ENCODE measurements at regions not wholly inside any gene's neighbourhood (a gene's known extent, or its start where the extent isn't known, plus 50 kb on each side); places are given as distances from the start of the nearest gene placed in this dataset.
A peak's percentile ranks its signal among the peaks of the same experiment; 100 is the strongest.
"Not testable (repeated sequence)": the region's sequence is repeated elsewhere in the genome, so short reads cannot be mapped to it uniquely, and the experiment has no call there.

DNA sequence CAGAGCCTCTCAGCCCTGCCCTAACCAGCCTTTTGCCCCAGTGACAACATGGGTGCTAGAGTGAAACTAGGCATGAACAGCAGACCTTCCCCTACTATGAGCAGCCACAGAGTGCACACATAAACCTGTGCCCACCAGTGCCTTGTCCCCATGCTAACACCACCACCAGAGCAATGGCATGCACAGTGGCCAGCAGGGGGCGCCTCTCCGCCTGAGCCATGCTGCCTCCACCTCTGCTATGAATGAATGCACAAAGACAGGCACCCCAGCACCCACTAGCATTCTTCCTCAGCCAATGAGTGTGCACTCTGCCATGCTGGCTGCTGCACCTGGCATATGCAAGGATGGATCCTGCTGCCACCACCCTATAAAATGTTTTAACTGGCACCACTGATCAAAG is 286.9 kb upstream of the FGF16 start:
- DNase-seq: no peak

DNA sequence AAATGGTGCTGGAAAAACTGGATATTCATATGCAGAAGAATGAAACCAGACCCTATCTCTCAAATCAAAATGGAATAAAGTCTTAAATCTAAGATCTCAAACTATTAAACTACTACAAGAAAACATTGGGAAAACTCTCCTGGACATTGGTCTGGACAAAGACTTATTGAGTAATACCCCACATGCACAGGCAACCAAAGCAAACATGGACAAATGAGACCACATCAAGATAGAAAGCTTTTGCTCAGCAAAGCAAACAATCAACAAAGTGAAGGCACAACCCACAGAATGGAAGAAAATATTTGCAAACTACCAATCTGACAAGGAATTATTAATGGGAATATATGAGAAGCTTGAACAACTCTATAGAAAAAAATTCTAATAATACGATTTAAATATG is 284.4 kb upstream of the FGF16 start:
- DNase-seq: no peak

- DNase-seq: no peak
These were observed 279.2 kb upstream of the FGF16 start for GRCh38 chrX:77167993-77168392.

DNA sequence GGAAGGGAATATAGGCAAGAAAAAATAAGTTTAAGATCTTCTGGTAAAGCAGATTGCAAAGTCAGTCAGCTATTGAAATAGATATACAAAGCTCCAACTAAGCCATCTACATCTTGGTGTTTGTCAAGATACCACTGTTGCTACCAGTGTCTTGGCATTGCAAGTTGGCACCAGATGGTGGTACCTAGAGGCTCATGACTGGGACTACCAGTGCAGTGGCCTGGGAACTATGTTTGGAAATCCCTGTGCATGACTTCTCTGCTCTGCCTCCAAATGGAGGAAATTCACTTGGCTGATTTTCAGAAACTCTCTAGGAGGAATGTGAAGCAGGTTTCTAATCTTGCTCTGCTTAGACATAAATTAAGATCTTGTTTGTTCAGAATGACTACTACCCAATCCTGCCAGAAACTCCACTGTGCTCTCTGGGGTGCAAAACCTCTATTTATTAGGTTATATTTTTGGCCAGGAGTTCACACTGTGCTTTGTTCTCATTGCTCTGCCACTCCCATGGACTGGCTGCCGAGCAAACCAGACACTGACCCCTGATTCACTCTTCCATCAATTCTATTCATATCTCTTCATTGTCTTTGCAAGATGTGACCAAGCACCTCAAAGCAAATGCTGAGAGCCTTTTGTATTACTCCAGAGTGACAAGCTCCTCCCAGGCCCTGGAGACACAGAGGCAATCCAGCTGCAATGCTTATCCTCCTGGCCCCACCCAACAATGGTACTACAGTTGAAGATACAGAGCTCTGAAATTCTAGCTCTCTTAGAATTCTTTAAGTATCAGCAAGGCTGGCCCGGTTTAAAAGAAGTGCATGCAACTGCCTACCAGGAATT is 272.3 kb upstream of the FGF16 start:
- peak in 2 of 3 donors; percentile 16 to 38 for DNase-seq

DNA sequence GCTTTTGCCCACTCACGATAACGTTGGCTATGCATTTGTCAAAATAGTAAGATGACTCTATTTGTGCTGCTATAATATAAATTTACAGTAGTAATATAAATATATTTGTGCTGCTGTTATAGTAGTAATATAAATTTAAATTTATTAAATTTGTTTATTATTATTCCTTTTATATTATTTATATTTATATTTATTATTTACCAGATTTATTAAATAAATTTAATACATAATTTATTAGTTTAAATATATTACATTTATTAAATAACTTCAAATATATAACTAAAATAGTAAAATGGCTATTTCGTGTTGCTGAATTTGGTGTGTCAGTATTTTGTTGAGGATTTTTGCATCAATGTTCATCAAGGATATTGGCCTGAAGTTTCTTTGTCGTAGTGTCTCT is 246.5 kb upstream of the FGF16 start:
- no peak for DNase-seq

DNA sequence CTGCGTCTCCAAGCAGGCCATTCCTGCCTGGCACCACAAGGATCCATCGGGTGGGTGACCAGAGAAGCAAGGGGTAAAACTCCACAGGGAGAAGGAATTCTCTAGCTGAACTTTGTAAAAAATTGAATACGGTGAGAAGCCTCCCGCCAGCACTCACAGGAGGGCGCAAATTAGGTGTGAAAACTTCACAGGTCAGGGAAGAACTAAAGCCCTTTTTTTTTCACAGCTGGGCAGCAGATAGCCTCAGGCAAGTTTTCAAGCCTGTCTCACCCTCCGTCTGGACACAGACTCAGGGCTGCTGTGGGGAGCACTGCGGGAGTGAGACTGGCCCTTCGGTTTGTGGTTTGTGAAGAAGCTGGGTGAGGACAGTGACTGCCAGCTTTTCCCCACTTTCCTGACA is 224.1 kb upstream of the FGF16 start:
- DNase-seq: no peak

- no peak for DNase-seq
These were observed 182.7 kb upstream of the FGF16 start for GRCh38 chrX:77264490-77264889.

- DNase-seq: no peak
These were observed 171.8 kb upstream of the FGF16 start for GRCh38 chrX:77275392-77275791.

DNA sequence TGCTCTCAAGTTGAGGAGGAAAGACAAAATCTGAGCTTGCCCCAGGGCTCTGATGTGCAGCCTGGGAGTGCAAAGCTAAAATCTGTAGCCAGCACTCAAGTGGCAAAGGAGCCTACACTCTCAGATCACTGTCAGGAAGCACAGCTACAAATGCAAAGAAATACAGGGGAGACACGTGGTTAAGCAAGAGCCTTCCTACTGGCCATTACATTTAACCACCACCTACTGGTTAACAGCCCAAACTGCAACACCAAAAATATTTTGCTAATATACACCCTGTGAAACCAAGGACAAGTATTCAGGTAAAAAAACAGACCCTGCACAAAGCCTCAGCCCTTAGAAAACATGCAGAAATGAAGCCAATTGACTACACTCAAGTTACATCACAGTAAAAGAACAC is 170.4 kb upstream of the FGF16 start:
- DNase-seq: no peak

DNA sequence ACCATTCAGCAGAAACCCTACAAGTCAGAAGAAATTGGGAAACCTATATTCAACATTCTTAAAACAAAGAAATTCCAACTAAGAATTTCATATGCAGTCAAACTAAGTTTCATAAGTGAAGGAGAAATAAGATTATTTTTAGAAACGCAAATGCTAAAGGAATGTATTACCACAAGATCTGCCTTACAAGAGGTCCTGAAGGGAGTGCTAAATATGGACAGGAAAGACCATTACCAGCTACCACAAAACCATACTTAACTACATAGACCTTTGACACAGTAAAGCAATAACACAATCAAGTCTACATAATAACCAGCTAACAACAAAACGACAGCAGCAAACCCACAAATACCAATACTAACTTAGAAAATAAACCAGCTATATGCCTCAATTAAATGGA is 169.3 kb upstream of the FGF16 start:
- no peak for DNase-seq

DNA sequence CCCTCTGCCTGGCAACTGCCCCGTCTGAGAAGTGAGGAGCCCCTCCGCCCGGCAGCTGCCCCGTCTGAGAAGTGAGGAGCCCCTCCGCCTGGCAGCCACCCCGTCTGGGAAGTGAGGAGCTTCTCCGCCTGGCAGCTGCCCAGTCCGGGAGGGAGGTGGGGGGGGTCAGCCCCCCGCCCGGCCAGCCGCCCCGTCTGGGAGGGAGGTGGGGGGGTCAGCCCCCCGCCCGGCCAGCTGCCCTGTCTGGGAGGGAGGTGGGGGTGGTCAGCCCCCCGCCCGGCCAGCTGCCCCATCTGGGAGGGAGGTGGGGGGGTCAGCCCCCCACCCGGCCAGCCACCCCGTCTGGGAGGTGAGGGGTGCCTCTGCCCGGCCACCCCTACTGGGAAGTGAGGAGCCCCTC is 167.8 kb upstream of the FGF16 start:
- DNase-seq: not testable (repeated sequence)

GRCh38 chrX:77293331-77293995 is 153.7 kb upstream of the FGF16 start:
- no peak for DNase-seq

GRCh38 chrX:77298296-77298695 is 148.9 kb upstream of the FGF16 start:
- DNase-seq: no peak

DNA sequence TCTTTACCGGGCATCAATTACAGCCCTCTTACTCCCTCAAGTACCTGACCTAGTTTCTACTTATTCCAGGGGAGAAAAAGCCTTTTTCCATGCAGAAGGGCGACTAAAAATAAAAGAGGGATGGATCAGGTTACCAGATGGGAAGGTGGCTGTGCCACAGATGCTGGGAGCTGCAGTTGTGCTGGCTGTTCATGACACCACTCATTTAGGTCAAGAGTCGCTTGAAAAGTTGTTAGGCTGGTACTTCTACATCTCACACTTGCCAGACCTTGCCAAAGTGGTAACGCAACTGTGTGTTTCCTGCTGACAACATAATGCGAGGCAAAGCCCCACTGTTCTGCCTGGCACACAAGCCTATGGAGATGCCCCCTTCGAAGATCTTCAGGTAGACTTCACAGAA is 148.4 kb upstream of the FGF16 start:
- no peak for DNase-seq

GRCh38 chrX:77299549-77299948 is 147.6 kb upstream of the FGF16 start:
- no peak for DNase-seq

DNA sequence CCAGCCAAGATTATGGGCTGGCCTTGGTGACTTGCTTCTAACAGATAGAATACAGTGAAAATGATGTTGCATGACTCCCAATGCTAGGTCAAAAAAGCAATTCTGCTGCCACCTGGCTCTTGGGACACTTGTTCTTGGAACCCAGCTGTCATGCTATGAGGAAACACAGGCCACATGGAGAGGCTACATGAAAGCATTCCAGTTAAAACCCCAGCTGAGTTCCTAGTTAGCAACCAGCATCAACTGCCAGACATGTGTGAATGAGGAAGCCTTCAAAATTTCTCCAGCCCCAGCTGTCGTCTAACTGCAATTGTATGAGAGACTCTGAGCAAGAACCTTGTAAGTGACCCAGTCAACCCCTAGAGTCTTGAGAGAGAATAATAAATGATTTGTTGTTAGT is 105.2 kb upstream of the FGF16 start:
- DNase-seq: peak; percentile 43 to 64 (median 58)

DNA sequence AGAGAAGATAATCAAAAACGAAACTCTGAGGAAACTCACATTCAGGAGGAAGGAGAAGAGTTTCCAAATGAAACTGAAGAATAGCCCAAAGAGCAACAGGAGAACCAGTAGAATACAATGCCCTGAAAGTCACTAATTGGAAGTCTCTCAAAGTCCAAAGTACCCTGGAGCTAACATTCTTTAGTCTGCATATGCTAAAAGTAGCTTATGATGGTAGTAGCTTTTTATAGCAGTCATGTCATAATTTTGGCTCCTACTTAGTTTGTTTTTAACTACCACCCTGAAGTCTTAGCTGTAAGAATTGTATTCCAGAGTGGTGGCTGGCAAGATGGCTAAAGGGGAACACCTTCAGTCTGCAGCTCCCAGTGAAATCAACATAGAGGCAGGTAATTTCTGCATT is 100.3 kb upstream of the FGF16 start:
- DNase-seq: no peak

GRCh38 chrX:77347572-77347971 is 99.6 kb upstream of the FGF16 start:
- DNase-seq: no peak

GRCh38 chrX:77389891-77390290 is 57.3 kb upstream of the FGF16 start:
- no peak for DNase-seq

DNA sequence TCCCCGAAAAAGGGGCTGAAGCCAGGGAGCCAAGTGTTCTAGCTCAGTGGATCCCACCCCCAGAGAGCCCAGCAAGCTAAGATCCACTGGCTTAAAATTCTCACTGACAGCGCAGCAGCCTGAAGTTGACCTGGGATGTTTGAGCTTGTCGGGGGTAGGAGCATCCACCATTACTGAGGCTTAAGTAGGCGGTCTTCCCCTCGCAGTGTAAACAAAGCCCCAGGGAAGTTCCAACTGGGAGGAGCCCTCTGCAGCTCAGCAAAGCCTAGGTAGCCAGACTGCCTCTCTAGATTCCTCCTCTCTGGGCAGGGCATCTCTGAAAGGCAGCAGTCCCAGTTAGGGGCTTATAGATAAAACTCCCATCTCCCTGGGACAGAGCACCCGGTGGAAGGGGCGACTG is 56.8 kb upstream of the FGF16 start:
- DNase-seq: not testable (repeated sequence)

DNA sequence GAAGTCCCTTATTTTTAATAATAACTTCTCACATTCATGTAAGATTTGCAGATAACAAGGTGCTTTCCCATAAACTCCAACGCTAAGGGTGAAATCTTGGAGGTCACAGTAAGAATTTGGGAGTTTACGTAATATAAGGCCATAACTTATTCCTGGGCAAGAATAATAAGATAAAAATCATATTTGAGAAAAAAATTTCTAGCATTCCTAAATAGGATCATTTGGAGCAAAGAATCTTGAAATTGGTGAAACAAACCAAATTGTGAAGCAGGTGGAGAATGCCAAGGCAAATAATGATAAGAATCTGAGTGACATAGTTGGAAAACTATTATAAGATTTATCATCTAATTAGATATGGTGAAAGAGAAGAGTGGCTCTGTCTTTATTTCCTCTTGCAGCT is 50.4 kb upstream of the FGF16 start:
- no peak for DNase-seq
